ENCODE measurements at regions not wholly inside any gene's neighbourhood (a gene's known extent, or its start where the extent isn't known, plus 50 kb on each side); places are given as distances from the start of the nearest gene placed in this dataset.
"Not testable (repeated sequence)": the region's sequence is repeated elsewhere in the genome, so short reads cannot be mapped to it uniquely, and the experiment has no call there.

DNA sequence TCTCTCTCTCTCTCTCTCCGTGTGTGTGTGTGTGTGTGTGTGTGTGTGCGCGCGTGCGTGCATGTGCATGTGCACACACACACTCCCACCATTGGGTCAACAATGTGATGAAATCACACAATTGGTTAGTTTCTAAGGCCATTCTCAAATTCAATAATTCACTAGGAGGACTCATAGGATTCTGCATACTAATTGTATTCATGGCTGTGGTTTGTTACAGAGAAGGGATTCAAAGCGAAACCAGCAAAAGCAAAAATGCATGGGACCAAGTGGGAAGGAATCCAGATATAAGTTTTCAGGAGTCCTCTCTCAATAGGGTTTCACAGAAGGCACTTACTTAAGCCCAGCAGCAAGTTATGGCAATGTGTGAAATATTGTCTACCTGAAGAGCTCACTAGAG is 515.0 kb downstream of the PYDC2 start:
- no peak for DNase-seq

DNA sequence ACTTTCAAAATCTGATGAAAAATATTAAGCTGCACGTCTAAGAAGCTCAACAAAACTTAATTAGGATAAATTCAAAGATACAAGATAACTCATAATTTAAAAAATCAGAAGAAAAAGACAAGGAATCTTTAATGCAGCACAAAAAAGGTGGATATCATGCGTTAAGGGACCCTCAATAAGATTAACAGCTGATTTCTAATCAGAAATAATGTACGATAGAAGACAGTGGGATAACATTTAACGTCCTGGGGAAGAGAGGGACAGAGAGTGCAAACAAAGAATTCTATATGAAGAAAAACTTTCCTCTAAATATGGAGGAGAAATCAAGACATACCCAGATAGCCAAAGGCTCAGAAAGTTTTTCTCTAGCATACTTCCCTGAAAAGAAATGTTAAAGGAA is 519.5 kb downstream of the PYDC2 start:
- DNase-seq, result no peak

DNA sequence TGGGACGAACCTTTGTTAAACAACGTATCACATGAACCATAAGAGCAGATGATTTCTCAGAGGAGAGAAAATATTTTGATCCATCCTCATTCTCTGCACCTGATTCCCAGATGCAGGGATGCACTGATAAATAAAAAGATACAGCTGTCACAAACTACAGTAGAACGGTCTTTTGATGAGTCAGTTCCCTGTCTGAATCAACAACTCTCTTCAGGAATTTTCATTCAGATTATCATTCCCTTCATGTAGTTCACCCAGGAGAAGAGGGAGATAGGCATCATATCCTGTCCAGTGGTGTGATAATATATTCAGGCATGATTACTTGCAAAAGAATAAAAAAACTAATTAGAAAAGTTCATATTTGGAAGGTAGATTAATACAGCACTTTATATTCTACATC is 521.5 kb downstream of the PYDC2 start:
- DNase-seq, result no peak

DNA sequence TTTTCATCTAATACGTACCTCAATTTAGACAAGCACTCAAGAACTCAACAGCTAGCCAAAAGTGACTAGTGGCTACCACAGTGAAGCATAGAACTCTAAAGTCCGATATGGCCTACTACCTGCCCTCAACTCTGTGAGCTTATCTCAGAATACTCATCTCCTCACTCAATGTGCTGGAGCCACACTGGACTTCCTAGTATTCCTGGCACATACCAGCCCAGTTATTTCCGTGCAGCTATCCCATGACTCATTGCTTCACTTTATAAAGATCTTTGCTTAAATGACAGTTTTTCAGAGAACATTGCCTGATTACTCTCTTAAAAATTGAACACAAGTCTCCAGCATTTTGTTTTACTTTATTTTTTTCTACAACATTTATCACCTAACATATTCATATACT is 524.7 kb downstream of the PYDC2 start:
- DNase-seq, result no peak

DNA sequence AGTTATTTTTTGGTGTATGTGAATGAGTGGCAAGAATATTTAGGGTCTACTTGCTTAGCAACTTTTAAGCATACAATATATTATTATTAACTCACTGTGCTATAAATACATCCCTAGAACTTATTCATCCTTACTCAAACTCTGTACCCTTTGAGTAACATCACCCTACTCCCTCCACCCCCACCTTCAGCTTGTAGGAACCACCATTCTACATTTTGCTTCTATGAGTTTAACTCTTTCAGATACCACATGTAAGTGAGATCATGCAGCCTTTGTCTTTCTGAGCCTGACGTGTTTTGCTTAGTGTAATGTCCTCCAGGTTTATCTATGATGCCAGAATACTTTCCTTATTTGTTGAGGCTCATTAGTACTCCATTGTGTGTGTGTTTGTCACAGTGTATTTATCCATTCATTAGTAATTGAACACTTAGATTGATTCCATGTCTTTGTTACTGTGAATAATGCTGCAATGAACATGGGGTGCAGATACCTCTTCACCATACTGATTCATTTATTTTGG is 526.9 kb downstream of the PYDC2 start:
- DNase-seq, result no peak

DNA sequence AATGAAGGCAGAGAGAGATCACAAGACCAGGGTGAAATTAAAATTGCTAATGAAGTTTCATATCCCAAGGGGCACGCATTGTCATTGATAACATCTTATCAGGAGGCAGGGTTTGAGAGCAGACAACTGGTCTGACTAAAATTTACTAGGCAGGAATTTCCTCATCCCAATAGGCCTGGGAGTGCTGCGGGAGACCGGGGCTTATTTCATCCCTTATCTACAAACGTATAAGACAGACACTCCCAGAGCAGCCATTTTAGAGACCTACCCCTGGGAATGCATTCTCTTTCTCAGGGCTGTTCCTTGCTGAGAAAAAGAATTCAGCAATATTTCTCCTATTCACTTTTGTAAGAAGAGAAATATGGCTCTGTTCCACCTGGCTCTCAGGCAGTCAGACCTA is 533.0 kb downstream of the PYDC2 start:
- DNase-seq, result not testable (repeated sequence)

DNA sequence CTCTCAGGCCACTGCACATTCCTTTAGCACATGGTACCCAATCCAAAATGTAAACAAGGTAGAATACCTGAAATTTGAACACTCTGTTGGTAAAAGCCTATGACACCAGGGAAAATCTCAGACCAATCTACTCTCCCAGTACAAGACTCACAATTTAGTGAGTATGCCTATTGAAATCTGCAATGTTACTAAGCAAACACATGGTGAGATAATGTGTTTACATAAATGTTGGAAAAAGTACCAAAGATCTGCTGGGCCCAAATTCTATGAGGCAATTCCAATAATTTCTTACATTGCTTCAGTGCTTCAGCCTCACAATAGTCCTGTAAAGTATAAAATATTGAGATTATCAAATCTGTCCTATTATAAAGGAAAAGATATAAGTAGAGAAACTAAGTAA is 536.1 kb downstream of the PYDC2 start:
- no peak for DNase-seq

DNA sequence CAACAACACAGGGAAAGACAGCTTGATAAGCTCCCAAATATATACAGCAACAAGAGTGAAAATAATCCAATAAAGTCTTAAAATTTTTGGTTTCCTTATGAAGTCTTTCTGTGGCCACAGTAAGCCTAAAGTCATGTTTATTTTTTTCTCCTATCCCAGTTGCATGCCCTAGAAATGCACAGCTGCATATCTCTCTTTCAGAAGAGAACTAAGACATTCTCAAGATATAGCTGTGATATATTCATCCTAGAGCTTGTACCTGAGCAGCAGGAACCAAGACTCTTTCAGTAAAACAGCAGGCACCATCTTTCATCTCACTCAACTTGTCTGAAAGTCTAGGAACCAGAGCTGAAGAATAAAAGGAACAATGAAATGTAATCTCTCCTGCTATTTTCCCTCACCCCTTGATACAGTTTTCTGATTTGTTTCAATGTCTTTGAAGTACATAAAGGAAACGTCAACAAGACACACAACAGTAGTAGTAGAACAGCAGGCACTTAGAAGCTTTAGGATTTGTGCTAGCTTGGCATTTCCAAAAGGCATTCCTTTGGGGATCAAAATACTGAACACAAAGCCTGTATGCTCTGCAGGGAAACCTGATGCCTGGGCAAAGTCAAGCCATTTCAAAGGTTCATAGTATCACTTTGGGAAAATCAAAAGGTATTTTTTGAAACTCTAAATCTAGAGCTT is 536.8 kb downstream of the PYDC2 start:
- no peak for DNase-seq

DNA sequence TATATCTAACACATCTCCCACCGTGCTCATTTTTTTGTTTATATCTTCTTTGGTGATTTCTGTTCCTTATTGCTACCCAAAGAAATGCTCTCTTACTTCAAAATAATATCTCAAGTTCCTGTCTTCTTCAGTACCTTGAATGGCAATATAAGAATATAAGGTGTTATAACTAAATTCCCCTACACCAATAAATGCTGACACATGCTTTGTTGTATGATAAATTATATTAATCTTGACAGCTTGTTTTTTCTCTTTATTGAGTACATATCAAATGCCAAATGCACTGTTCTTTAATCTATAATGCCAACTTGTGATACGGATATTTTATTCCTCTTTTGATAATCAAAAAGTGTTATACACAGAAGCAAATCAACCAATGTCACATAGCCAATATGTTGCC is 540.3 kb downstream of the PYDC2 start:
- no peak for DNase-seq

DNA sequence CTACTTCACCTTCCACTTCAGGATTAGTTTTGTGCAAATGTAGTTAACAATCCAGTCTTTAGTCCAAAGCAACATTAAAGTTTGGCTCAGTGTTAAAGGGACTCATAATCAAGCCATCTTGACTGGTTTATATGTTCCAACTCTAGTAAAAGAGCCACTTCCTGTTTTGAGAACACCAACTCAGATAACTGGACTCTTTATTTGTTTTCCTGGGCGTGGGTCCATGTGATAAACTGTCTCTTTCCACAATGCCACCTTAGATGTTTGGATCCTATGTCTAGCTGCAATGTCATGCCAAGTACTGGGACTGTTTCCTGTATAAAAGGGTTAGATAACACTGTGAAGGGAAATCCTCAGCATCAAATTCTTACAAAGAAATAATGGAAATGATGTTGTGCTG is 545.0 kb downstream of the PYDC2 start:
- DNase-seq, result no peak

DNA sequence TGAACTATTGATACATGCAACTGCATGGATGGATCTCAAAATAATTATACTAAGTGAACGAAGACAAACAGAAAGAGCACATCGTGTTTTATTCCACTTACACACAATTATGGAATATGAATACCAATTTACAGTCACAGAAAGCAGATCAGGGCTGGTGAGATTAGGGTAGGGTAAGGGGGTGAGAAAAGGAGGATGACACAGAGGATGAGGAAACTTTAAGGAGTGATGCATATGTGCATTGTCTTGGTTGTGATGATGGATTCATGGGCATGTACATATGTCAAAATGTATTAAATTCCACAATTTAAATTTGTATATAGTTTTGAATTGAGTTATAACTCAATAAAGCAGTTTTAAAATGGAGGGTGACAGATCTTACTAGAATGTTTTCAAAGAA is 548.9 kb downstream of the PYDC2 start:
- DNase-seq, result no peak

DNA sequence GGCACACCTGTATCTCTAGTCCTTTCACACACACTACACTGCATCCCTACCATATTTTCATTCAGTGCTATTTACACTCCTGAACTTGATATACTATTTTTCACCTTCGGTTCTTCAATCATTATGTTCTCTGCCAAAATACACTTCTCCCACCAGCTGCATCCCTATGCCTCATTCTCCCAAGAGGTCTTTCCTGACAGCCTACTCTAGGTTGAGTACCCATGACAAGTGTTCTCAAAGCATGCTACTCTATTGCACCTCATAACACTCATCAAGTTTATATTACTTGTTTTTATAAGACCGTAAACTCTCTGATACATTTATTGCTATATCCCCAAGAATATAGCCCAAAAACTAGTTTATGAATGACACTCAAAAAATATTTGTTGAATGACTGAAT is 549.5 kb downstream of the PYDC2 start:
- DNase-seq, result no peak

DNA sequence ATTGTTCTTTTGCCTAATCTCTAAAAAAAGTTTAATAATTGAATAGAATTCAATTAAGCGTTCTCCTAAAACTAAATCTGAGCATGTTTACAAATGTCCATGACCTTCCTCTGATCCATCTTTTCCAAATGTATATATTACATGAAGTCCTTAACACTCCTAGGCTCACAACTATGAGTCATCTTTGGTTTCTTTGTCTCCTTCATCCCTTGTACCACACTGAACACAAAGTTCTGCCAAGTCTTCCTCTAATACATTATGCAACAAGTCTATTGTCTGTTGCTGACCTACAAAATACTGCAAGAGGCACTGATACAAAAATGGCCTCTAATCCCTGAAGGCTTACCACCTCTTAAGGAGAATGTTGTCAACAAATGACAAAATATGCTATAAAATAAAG is 550.2 kb downstream of the PYDC2 start:
- DNase-seq, result no peak

DNA sequence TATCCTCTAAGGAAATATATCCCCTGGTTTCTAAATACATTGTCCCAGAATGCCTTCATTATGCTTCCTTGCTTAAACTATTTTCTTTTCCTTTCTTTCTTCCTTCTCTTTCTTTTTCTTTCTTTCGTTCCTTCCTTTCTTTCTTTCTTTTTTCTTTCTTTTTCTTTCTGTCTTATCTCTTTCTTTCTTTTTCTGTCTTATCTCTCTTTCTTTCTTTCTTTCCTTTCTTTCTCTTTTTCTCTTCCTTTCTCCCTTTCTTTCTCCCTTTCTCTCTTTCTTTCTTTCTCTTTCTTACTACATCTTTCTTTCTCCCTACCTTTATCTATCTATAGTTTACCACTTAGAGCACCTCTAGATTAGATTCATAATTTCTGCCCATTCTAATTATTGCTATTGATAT is 552.1 kb downstream of the PYDC2 start:
- no peak for DNase-seq

DNA sequence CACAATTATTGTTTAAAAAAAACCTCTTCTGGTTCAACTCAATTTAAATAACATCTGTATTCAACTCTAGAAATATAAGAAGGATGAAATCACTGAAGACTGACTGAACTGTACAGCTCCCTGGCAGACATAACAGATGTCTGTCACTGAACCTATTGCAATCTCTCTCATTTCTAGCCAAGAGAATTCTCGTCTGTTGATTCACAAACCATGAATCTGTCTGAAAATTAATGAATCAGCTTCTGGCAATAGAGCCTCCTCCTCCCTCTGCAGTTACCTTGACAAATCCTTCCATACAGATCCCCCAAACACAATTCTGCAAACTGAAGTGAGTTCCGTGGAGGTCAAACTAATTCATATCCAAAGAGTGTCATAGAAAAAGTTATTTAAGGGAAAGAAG is 561.4 kb downstream of the PYDC2 start:
- no peak for DNase-seq

DNA sequence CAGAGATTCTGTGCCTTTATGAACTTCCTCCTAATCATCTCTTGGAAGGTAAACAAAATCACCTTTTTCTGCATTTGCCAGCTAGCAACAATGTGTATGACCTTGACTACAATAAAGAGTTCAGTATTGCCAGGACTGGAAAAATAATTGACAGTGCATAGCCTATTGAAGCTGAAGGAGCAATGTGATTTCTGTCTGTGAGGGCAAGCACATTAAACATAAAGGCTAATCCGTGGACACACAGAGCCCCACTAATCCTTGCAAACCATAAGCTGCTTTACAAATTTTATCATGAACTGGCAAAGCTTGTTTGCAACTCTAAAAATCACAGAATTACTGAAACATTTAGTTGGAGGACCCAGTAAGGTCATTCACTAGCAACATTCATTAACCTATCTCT is 563.8 kb downstream of the PYDC2 start:
- DNase-seq, result no peak

DNA sequence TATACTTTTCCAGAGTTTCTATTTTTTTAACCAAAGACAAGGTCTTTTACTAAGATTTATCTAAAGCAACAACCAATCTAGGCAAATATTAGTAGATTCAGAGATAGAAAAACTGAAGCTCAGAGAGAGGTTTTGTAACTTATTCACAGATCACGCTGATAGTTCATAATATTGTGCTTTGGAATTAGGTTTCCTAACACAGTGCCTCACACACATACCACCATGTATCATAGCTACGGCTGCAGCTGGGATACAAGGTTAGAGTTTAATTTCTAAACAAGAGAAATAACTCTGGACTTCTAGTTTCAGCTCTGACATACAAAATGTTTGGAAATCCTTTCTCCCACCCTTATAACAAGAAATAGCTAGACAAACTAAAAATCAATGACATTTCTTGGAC is 565.7 kb downstream of the PYDC2 start:
- DNase-seq, result no peak

DNA sequence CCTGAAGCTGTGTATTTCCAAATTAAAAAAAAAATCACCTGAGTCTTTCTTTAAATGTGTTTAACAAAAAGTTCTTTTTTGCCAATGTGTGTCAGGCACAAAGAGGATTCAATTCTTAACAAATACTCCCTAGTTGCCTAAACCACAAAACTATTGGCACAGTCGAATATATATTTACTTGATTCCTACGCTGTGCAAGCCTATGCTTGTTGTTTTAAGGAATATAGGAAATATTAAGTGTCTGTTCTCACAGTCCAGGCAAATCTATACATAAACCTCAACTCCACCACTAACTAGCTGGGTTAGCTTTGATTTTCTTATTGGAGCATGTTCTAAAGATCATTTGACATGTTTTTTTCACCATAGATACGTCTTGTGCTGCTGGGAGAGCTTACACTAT is 571.0 kb downstream of the PYDC2 start:
- DNase-seq, result no peak

DNA sequence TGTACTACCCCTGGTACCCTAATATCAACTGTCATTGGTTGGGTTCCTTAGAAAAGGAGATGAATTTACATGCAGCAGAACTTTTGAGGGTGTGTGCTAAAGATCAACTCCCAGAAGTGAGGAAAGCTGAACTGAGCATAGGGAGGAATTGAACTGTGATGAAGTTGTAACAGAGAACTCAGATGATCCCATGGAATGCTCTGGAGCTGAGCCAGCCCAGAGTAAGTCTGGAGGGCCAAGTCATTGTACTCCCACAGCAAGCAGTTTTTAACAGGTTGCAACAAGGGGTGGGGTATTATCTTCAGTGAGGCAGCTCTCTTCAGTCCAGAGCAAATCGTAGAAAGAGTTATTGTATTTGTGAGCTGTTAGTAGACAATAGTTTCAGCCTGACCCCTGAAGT is 572.3 kb downstream of the PYDC2 start:
- DNase-seq, result no peak

DNA sequence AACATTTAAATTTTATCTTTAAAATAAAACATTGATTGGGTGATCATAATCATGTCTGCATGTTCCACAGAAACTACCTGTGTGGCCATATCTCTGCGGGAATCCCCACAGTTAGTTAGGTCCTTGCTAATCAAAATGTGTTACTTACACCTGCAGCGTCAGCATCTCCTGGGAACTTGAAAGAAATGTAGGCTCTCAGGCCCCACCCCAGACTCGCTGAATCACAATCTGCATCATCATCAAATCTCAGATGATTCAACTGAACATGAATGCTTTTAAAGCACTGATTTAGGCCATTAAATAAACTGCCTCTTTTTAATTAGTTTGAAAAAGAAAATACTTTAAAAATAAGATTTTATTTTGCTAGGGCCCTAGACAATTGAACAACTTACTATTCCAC is 577.8 kb downstream of the PYDC2 start:
- no peak for DNase-seq

DNA sequence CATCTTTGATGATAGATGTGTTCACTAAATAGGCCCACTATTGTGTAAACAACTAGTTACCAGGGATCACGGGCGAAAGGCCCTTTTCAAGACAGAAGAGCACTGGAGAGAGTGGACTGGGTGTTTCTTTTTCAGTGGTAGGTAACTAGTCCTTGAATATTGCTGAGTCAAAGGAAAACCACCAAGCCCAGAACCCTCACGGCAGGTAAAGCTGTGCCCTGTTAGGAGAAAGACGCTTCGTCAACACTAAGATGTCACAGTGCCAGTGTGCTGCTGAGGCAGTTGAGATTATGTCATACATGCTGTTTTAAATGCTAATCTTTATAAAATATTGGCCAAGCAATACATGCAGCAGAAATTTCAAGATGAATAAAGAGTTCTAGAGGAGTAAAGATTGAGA is 578.6 kb downstream of the PYDC2 start:
- no peak for DNase-seq

DNA sequence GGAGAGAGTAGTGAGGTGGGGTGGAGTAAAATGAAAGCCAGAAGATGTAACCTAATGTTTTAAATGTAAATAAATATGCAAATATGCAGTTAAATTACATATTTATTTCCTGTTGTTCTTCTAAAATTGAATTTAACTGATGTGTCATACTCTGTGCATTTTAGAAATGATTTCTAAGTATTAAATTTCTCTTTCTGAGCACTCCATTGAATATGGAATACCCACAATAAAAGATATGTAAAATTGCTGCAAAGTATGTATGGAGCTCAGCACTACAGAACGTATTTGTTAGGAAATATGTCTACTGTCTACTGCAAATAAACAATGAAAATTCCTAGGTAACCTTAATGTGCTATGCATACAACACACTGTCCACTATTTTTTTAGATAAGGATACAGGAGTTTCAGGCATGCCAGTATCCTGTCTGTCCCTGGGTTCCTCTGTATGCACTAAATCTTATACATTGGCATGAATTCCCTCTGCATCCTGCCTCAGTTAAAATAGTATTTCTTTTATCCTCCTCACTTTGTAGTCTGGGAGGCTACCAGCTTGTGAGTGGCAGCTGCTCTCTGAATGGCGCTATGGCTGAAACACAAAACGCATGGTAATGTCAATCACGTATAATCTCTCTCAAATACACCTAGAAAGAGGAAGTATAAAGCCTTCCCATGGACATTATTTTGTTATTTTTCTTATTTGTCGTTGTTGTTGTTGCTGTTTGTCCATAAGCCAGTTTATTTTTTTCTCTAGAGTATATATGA is 579.5 kb downstream of the PYDC2 start:
- DNase-seq, result no peak

DNA sequence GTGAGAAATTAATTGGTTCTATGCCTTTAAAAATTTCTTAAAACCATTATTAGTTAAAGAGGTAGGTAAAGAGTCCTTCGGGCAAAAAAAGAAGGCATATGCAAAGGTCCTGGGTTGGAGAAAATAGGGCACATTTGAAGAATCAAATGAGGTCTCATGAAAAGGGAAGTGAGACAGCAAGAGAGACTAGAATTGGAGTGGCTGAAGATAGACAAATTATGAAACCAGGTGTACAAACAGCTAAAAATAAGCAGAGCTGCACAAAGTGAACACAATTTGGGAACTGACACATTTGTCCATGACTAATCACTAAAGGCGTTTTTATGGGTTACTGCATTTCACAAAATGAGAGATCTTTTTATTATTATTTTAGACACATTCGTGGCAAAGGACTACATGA is 581.2 kb downstream of the PYDC2 start:
- DNase-seq, result no peak

DNA sequence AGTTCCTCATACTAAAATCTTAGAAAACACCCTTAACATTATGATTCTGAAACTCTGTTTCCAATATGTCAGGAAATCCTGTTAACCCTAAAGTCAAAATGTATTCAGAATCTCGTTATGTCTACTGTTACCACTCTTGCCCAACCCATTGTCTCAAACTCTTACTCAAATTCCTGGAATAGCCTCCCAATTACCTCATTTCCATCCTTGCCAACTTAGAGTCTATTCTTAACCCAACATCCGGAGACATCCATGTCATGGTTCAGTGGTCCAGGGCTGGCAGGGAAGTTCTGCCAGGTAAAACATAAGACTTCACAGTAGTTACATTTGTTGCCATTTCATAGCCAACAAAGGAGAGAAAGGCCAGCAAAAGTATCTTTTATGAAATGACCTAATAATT is 593.9 kb downstream of the PYDC2 start:
- DNase-seq, result no peak

DNA sequence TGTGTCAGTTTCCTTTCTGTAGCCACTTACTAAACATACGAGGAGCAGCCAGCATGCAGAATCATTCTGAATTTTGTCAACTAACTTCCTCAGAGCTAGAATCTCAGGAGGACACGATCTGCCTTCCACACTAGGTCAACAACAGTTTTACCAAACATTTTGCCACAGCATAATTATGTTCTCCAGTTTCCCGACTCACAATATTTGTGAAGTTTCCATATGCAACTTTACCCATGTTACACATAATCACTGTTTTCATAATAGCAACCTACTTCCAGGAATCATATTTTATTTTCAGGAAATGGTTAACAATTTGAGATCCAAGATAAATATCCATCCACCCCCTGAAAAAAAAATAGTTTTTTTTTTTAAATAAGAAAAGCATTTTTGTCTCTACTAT is 595.0 kb downstream of the PYDC2 start:
- no peak for DNase-seq

Measured in femur (tissue), 1 donor.